Endothelial cell of umbilical vein (primary cell): ENCODE measurements at regions not wholly inside any gene's neighbourhood (a gene's known extent, or its start where the extent isn't known, plus 50 kb on each side); places are given as distances from the start of the nearest gene placed in this dataset.

ENCODE experiments used
- BruUV-seq: library from RNA; stranded (reverse); fragments of 400-500 nt; replicated peaks from 2 replicates; lab custom pipeline; 2021; lab: Mats Ljungman, UMichigan
- CTCF ChIA-PET: fragments of 300-600, 350-600 bp; sonication (Branson Sonifier 250); formaldehyde crosslinking; loops from one replicate; lab custom pipeline; 2021; ENCODE audit warnings: antibody characterized with exemption, inconsistent platforms; lab: Charles Lee
- POLR2A ChIA-PET: fragments of 300-600, 350-600 bp; sonication (Branson Sonifier 250); formaldehyde crosslinking; loops from one replicate; lab custom pipeline; 2021; ENCODE audit warnings: antibody characterized with exemption, inconsistent platforms; lab: Charles Lee
- DNase-seq: peaks from one replicate; pipeline ENCODE4 v3.0.0-alpha.2; 2011; ENCODE audit warnings: low read depth, low spot score
- FAIRE-seq: peaks from 2 replicates; lab custom pipeline; 2011; peaks lifted over from hg19 to GRCh38; lab: Jason Lieb, UNC
- H2AFZ ChIP-seq: 2 replicates; pipeline ENCODE4 v1.6.0; 2012; ENCODE audit warnings: low read depth, low read length, control low read depth, inconsistent platforms
- H3K27ac ChIP-seq: 2 replicates; pipeline ENCODE4 v1.5.1; 2011; ENCODE audit warnings: low read depth, mild to moderate bottlenecking, control low read depth, low read length, moderate library complexity; ENCODE audit not compliant: insufficient read depth
- H3K27me3 ChIP-seq, 2 experiments: 2 replicates each; pipeline versions ENCODE4 v1.6.0 to v1.6.1; 2011; ENCODE audit warnings: low read length in 2 of 2, mixed read lengths in 1 of 2; ENCODE audit not compliant: control insufficient read depth in 2 of 2, insufficient read depth in 2 of 2
- H3K36me3 ChIP-seq, 2 experiments: 2 replicates in 1 of 2; 3 replicates in 1 of 2; pipeline ENCODE4 v1.5.1; 2011; ENCODE audit warnings: low read length in 2 of 2, mild to moderate bottlenecking in 1 of 2, moderate library complexity in 1 of 2; ENCODE audit not compliant: control insufficient read depth in 2 of 2, insufficient read depth in 2 of 2; ENCODE audit errors: extremely low read depth in 1 of 2
- H3K4me1 ChIP-seq: 3 replicates; pipeline ENCODE4 v1.5.1; 2011; ENCODE audit warnings: mild to moderate bottlenecking, low read length; ENCODE audit not compliant: control insufficient read depth, insufficient read depth; ENCODE audit errors: extremely low read depth
- H3K4me2 ChIP-seq: 2 replicates; pipeline ENCODE4 v1.6.1; 2011; ENCODE audit warnings: low read length, control low read depth, mixed read lengths; ENCODE audit not compliant: insufficient read depth
- H3K4me3 ChIP-seq, 3 experiments: fragments of 200-600 bp in 1 of 3; sonication (generic), shearing (Covaris generic) in 1 of 3; replicated peaks in 1 of 3; 2 replicates each; pipeline ENCODE4 v1.5.1; 2011 to 2016; ENCODE audit warnings: control low read depth in 3 of 3, low read length in 3 of 3, mild to moderate bottlenecking in 2 of 3, inconsistent platforms in 1 of 3, low read depth in 1 of 3, moderate library complexity in 1 of 3; ENCODE audit not compliant: insufficient read depth in 1 of 3
- H3K79me2 ChIP-seq: 2 replicates; pipeline ENCODE4 v1.6.0; 2012; ENCODE audit warnings: low read length, inconsistent platforms; ENCODE audit not compliant: control insufficient read depth, insufficient read depth
- H3K9ac ChIP-seq: replicated peaks from 2 replicates; pipeline ENCODE3; 2011; ENCODE audit warnings: low read length, control low read depth; ENCODE audit not compliant: insufficient read depth; ENCODE audit errors: extremely low read depth
- H3K9me1 ChIP-seq: replicated peaks from 3 replicates; pipeline ENCODE4 v1.6.0; 2011; ENCODE audit warnings: mild to moderate bottlenecking, low read length; ENCODE audit not compliant: control insufficient read depth, insufficient read depth; ENCODE audit errors: extremely low read depth
- H3K9me3 ChIP-seq: replicated peaks from 2 replicates; pipeline ENCODE4 v1.5.1; 2012; ENCODE audit warnings: low read length, inconsistent platforms; ENCODE audit not compliant: control insufficient read depth, insufficient read depth
- H4K20me1 ChIP-seq: replicated peaks from 2 replicates; pipeline ENCODE3; 2011; ENCODE audit warnings: mild to moderate bottlenecking, low read length; ENCODE audit not compliant: control insufficient read depth, insufficient read depth; ENCODE audit errors: extremely low read depth
- CTCF ChIP-seq, 2 donors: IDR thresholded peaks; 1 replicate in 1 of 2; 2 replicates in 1 of 2; pipeline ENCODE4 v1.5.1; 2011; ENCODE audit warnings: low read length in 2 of 2, mild to moderate bottlenecking in 2 of 2, moderate library complexity in 2 of 2, control low read depth in 1 of 2, inconsistent platforms in 1 of 2, low read depth in 1 of 2; ENCODE audit not compliant: insufficient read depth in 1 of 2; ENCODE audit errors: extremely low read depth in 1 of 2
- EZH2 ChIP-seq: IDR thresholded peaks from 2 replicates; pipeline ENCODE4 v1.6.1; 2012; ENCODE audit warnings: borderline replicate concordance, low read depth, mild to moderate bottlenecking, moderate library complexity, low read length, inconsistent platforms; ENCODE audit not compliant: severe bottlenecking
- FOS ChIP-seq: IDR thresholded peaks from 2 replicates; pipeline ENCODE4 v1.6.1; 2011; ENCODE audit warnings: mild to moderate bottlenecking, low read length, moderate library complexity, borderline replicate concordance; ENCODE audit not compliant: insufficient read depth
- GATA2 ChIP-seq: IDR thresholded peaks from 2 replicates; pipeline ENCODE4 v1.7.0; 2011; ENCODE audit warnings: low read depth, mild to moderate bottlenecking, moderate library complexity, mixed read lengths, low read length; ENCODE audit not compliant: insufficient read length, insufficient read depth
- JUN ChIP-seq: IDR thresholded peaks from 2 replicates; pipeline ENCODE4 v1.6.1; 2011; ENCODE audit warnings: borderline replicate concordance, low read depth; ENCODE audit not compliant: insufficient read length, insufficient read depth
- MAX ChIP-seq: IDR thresholded peaks from 2 replicates; pipeline ENCODE4 v1.6.1; 2011; ENCODE audit not compliant: insufficient read depth, insufficient read length
- MYC ChIP-seq: IDR thresholded peaks from one replicate; pipeline ENCODE4 v1.6.1; 2011; ENCODE audit warnings: mild to moderate bottlenecking, low read depth, low read length
- POLR2A ChIP-seq: IDR thresholded peaks from 2 replicates; pipeline ENCODE4 v1.6.1; 2012; ENCODE audit warnings: low read depth, mild to moderate bottlenecking, control low read depth, low read length
- POLR2AphosphoS5 ChIP-seq: IDR thresholded peaks from 2 replicates; pipeline ENCODE4 v1.6.1; 2012; ENCODE audit warnings: low read depth, mild to moderate bottlenecking, control low read depth, low read length, moderate library complexity; ENCODE audit not compliant: insufficient read depth
- dilution Hi-C: fragments of 300-500 bp; cut with MboI; formaldehyde crosslinking; loops from one replicate; pipeline ENCODE4 v1.15.0; 2019; ENCODE audit warnings: low sequenced_read_pairs; ENCODE audit not compliant: extremely low pct_ligation_motif_present
- intact Hi-C: fragments of 100-400 bp; cut with micrococcal nuclease; formaldehyde crosslinking; loops from one replicate; pipeline ENCODE4 v1.10.0; 2022

DNA sequence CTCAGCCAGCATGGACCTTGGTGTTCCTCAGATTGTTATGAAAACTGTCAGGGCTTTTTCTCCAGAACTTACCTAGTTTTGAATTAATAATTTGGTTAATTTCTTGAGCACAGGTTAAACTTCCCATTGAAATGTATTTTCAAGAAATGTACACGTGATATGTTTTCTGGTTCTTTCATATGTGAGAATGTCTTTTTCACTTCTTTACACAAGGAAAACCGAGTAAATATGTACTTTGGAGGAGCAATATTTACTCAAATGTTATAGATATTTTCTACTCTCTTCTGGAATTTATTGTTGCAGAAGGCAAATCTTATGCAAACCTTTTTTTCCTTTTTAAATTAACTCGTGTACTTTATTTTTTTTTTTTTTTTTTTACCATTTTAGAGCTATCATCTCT lies 134.3 kb downstream of the AHR start:
- Histone ChIP-seq H3K27ac (no peak overlapping the region), H3K9me3 (no peaks in the 10 kb centered on the region), H3K9ac (no peak overlapping the region), H3K36me3 (no peaks in the 10 kb centered on the region), H3K27me3 (no peaks in the 10 kb centered on the region), H3K4me2 (no peak overlapping the region), H3K4me1 (peaks cover 4% of the 10 kb centered on the region), H3K4me3 (no peak overlapping the region), H4K20me1 (no peaks in the 10 kb centered on the region), H3K9me1 (no peaks in the 10 kb centered on the region), H3K79me2 (no peaks in the 10 kb centered on the region), H2AFZ (no peak overlapping the region)
- dilution Hi-C loops: no loop called here
- POLR2A ChIA-PET: no interaction called here
- FAIRE-seq (no peak), DNase-seq (no peak)
- intact Hi-C loops: no loop called here
- TF ChIP-seq FOS: no peak
- TF ChIP-seq MYC: no peak
- no peak for TF ChIP-seq POLR2A
- no peak for TF ChIP-seq CTCF (IDR thresholded peaks at IDR 0.05; ENCODE audit: extremely low read depth in 1 of 2, insufficient read depth in 1 of 2, low read depth in 1 of 2, low read length in 2 of 2)
- no peak for TF ChIP-seq JUN
- no peak for TF ChIP-seq POLR2AphosphoS5
- no peak for TF ChIP-seq EZH2
- TF ChIP-seq GATA2: no peak
- TF ChIP-seq MAX: no peak
- BruUV-seq: no TSS peak
- CTCF ChIA-PET: interaction anchor here (0.6 to 1.0 kb wide), 2 partner anchors 130 to 771 kb away, joined by 3 to 4 read pairs; no protein-coding TSS in a partner anchor
